ENCODE measurements at regions not wholly inside any gene's neighbourhood (a gene's known extent, or its start where the extent isn't known, plus 50 kb on each side); places are given as distances from the start of the nearest gene placed in this dataset.
"Not testable (repeated sequence)": the region's sequence is repeated elsewhere in the genome, so short reads cannot be mapped to it uniquely, and the experiment has no call there.

DNA sequence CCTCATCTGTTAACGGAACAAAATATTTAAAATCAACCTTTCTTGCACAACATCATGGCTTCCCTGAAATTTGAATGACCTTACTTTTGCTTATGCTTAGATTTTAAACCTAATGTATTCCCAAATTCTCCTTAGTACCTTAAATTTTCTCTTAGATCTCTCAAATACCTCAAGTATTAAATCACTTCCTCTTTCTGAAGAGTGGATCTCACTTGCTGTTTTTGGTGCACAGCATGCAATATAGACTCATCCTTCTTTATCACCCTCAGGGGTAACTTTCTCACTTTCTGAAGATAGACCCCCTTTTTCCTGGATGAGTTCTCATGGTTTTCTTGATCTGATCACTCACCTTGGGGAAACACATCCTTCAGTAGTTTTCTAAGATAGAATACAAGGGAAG is 871.7 kb downstream of the DACH1 start:
- DNase-seq (ENCODE audit: low read depth): no peak

DNA sequence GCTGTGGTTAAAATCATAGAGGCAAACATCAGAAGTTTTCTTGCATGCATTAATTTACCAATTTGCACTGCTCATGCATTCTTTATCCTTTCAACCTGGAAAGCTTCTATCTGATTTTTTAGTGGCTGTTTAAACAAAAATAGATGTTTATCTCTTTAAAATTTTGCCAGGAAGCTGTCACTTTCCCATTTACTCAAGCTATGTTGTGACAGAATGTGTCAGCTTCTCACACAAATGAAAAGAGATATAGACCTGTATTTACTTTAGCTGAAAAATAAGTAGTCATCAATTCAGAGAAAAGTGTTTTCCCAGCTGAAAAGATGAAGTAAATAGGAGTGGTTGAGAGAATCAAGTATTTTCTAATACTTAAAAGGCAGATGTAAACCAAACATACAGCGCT is 872.8 kb downstream of the DACH1 start:
- DNase-seq (ENCODE audit: low read depth): no peak

DNA sequence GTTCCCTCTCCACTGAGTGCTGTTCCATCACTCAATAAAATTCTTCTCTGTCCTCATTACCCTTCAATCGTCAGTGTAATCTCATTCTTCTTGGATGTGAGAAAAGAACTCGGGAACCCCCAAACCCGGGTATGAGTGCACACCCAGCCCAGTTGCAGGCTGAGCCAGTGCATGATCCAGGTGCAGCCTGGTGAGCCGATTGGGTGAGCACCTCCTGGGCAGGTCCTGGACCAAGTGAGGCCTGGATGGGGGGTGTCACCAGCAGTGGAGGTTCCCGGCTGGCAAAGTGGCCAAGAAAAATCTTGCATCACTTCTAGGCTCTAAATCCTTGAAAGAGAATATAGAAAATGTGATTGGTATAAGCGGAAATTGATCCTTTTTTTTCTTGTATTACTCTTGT is 878.8 kb upstream of the KLHL1 start:
- no peak for DNase-seq (ENCODE audit: low read depth)

DNA sequence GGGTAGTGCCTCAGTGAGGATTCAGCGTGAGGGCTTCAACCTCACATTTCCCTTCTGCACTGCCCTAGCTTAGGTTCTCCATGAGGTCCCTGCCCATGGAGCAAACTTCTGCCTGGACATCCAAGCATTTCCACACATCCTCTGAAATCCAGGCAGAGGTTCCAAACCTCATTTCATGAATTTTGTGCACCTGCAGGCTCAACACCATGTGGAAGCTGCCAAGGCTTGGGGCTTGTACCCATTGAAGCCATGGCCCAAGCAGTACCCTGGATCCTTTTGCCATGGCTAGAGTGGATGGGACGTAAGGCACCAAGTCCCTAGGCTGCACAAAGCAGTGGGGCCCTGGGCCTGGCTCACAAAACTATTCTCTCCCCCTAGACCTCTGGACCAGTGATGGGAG is 877.1 kb upstream of the KLHL1 start:
- no peak for DNase-seq (ENCODE audit: low read depth)

DNA sequence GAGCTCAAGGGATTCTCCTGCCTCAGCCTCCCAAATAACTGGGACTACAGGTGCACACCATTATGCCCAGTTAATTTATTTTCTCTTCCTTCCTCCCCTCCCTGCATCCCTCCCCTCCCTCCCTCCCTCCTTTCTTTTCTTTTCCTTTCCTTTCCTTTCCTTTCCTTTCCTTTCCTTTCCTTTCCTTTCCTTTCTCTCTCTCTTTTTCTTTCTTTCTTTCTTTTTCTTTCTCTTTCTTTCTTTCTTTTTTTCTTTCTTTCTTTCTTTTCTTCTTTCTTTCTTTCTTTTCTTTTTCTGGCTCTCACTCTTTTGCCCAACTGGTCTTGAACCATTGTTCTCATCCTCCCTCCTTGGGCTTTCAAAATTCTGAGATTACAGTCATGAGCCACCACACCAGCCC is 873.0 kb upstream of the KLHL1 start:
- DNase-seq (ENCODE audit: low read depth): not testable (repeated sequence)

DNA sequence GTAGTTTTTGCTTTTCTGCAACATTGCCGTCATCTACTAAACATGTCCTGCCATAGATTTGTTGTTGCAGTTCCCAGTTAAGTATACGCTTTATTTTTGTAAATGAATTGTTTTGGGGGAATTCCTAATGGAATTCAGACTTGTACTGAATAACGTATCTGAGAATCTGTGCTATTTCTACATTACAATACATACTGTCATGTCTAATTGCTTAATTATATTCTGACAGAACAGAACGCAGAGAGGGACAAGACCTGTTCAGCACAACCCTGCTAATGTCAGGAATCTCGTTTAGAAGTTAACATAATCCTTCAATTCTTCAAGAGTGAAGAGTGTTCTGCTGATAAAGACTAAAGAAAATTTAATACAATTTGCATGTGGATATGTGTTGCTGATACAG is 861.1 kb upstream of the KLHL1 start:
- DNase-seq (ENCODE audit: low read depth): no peak

DNA sequence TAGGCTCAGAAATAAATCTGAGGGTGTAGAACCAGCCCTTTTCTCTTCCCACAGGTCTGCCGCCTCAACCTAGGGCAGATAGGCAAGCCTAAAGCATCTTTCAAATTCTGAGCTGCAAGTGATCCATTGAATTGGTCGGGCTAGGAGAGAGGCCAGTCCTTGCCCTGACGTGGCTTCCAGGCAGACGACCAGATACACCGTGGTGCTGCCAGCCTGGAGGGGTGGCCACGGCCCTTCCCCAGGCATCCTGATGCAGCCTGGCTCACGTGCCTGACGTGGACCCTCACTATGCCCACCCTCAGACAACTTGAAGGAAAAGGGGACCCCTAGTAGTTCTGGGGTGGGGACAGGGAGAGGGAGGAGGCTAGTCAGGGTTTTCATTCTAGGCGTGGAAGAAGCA is 859.3 kb upstream of the KLHL1 start:
- DNase-seq (ENCODE audit: low read depth): no peak

DNA sequence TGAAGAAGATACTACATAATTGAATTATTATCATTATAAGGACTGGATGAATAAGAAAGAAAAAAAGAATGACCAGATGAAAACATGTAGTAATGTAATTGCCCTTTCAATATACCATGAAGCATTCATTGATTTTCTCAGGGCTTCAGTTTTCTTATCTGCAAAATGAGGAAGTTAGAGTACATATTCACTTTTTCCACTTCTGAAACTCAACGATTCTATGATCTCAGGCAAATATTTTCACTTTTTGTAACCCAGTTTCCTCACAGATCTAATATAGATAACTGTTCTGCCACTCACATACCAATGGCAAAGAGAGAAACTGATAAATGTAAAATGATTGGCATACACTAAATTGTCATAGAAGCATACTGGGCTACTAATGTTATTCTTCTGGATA is 856.6 kb upstream of the KLHL1 start:
- DNase-seq (ENCODE audit: low read depth): no peak

DNA sequence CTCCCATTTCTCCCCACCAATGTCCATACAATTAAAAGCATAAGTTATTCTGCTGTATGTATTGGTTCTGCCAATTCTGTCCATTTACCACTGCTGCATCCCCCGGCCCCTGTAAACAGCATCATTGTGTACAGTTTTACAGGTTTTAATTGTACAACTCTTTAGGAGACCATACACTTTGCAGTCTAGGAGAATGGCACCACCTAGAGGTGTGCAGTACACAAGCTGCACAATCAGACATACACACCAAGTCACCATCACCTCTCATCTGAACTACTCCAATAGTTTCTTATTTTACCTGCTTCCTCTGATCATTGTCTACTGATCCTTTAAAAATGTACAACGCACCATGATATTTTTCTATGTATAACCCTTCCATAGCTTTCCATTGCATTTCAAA is 855.9 kb upstream of the KLHL1 start:
- no peak for DNase-seq (ENCODE audit: low read depth)

DNA sequence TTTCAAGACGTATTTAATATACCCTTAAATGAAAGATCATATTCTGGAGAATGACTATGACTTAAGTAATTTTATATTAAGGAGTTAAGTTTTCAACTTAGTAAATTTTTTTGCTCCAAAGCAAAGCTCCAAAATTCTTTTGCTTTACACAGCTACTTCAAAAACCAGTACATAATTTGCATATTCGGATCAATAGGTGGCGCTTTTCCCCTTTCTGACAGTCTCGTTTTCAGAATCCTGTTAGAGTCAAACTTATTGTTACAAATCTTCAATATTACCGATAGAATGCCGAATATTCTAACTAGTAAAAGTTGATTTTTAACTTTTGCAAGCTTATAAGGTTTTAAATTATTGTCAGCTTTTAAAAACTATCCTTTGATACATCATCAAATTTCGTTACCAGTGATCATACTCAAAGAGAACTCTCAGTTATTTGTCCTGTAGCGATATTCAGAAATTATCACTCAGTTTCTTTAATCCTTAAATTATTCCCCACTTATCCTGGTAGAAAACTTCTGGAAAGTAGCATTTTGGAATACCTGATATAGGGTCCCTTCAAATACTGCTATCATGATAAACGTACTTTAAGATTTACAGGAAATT is 852.7 kb upstream of the KLHL1 start:
- no peak for DNase-seq (ENCODE audit: low read depth)

DNA sequence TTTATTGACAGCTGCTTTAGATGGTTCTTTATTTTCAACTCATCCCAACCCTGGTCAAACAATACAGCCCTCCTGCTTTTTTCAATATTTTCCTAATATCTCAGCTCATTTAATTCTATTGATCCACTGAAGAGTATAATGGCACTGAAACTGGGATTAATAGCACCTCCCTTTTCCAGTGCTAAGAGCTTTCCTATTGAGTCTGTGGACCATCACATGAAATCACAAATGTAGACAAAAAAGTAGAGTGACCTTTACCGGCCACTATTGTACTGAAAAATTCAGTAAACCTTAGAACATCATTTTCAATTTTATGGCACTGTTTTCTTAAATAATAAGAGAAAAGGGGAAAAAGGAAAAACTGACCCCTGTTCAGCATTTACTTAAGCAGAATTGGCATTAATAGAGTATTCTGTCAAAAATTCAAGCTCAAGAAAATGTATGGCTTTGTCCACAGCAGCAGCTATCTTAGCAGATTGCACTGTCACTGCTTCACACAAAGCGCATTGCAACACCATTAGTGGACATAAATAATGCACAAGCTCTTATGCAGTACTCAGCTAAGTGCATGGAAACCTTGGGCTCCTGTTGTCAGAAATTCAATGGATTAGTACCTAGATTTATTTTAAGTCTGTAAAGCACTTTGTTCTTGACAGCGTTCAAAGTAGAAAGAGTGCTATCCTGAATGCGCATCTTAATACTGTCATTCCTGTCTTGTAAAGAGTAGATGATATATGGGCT is 851.0 kb upstream of the KLHL1 start:
- no peak for DNase-seq (ENCODE audit: low read depth)

DNA sequence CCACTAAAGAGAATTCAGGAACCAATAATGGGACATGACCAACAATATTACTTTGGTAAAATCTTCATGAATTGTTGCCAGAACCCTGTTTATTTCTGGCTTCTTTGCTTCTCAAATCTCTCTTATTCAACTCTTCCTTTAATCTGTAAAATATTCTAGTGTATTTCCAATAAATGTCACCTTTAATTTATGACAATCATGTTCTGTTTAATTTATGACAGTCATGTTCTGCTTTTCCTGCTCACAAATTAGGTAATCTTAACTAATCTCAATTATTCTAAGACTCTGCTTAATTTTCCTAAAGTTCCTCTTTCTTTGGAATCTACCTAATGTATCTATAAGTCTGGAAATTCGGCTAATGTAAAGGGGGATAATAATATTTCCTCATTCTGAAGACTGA is 847.6 kb upstream of the KLHL1 start:
- no peak for DNase-seq (ENCODE audit: low read depth)

DNA sequence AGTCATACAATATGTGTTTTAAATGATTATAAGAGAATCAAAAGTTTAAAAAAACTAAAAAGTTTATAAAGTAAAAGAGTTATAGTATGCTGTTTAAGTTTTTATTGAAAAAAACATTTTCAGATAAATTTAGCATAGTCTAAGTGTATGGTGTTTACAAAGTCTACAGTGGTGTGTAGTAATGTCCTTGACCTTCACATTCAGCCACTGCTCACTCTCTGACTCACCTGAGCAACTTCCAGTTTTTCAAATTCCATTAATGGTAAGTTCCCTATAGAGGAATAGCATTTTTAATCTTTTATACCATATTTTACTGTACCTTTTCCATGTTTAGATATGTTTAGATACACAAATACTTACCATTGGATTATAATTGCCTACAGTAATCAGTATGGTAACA is 842.4 kb upstream of the KLHL1 start:
- DNase-seq (ENCODE audit: low read depth): no peak

DNA sequence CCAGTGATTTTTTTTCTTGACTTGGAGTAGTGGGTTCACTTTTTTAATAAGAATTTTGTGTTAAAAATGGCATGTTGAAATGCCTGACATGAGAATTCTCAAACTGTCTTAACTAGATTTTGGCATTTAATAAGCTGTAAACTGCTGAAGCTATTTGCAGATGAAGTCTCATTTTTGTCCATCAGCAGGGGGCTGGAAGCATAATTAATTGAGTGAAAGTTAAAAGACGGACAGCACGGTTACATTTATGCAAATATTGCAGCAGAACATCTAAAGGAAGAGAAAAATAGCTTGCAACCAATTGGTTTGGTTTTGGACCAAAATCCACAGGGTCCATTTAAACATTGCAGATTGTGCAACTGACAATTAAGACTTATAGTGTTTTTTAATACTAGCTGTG is 837.3 kb upstream of the KLHL1 start:
- no peak for DNase-seq (ENCODE audit: low read depth)

DNA sequence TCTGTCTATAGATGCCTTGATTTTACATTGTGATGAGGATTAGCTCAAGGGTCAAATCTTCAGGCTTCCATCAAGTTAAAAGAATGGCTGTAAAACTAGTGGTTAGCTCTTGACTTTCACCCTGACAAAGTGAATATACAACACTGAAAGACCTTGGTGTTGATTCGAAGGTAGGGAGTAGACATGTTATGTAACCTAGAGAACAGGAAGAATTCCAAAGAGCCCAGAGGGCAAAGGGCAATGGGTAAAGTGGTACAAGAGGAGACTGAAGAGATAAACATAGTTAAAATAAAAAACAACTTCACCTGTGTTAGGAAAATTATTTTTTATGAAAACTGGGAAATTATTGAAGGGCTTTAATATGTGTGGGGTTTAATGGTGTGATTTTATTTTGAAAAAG is 833.2 kb upstream of the KLHL1 start:
- no peak for DNase-seq (ENCODE audit: low read depth)

DNA sequence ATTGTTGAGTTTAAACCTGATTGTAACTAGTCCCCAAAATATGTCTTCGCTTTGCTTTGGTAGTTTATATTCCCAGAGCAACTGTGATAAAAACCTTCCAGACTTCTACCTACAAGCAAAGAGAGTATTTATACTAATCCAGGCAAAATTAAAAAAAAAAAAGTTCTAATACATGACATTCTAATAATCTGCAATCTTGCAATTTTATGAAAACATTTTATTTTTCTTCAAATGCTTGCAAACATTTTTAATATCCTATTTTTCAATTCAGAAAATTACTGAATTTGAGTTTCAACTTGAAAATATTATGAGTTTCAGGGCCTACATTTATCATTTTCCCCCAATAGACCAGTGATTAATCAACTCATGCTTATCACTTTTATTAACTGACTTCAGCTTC is 830.2 kb upstream of the KLHL1 start:
- no peak for DNase-seq (ENCODE audit: low read depth)

DNA sequence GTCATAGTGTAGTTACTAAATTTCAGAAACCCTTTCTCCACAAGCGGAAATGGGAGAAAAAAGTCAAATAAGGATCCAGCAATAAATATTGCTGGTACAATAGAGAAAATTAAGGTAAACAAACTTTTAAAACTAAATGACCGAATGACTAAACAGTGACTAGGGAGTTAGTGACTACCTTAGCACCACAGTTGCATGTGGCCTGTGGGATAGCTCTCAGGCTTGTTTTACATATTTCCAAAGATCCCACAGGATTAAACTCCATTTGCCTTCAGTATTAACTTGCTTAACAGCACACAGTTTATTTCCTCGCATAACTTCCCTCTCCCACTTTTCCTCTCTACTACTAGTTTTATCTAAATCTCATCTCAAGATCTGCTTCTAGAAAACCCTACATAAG is 824.3 kb upstream of the KLHL1 start:
- DNase-seq (ENCODE audit: low read depth): no peak

DNA sequence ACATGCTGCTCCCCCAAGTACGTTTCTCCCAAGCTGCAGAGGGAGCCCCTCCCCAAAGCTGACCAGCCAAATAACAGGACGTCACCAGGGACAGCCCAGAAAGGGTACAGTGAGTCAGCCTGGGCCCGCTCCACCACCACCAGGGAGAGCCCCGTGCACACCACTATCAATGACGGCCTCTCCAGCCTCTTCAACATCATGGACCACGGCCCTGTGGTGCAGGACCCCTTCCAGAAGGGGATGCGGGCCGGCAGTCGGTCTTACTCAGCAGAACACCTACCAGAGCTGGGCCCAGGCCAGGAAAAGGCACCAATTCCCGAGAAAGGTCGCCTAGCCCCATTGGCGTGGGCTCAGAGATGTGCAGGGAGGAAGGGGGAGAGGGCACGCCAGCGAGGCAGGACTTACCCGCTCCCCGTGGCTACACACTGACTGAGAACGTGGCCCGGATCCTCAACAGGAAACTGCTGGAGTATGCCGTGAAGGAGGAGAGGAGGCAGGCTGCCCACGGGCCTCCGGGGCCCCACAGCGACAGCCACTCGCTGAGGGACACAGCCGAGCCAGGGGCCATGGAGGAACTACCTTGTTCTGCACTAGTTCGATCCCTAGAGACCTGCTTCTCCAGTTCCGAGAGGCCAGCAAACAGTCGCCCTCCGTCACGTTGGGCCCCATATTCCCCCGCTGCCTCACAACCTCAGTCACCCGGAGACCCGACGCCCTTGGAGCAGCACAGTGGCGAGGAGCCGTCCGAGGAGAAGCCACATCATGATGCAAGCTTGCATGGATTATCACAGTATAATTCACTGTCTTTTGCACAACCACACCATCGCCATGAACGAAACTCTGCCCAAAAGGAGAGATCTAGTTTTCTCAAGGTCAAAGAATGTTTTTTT is 815.9 kb upstream of the KLHL1 start:
- no peak for DNase-seq (ENCODE audit: low read depth)

DNA sequence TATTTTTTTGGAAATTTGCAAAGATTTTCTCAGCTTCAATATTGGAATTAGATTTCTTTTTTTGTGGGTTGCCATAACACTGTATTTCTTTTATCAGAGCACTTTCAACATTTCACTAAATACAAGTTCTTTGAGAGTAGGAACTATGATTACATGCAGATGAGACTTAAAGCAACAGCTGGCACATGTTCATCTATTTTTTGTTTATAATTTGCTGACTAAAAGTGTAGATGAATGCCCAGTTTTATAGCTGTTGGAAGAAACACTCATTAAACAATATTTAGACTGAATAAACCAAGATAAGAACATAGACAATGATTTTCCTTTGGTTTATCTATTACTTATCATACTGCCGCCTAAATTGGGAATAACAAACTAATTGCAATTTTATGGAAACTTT is 803.0 kb upstream of the KLHL1 start:
- no peak for DNase-seq (ENCODE audit: low read depth)

DNA sequence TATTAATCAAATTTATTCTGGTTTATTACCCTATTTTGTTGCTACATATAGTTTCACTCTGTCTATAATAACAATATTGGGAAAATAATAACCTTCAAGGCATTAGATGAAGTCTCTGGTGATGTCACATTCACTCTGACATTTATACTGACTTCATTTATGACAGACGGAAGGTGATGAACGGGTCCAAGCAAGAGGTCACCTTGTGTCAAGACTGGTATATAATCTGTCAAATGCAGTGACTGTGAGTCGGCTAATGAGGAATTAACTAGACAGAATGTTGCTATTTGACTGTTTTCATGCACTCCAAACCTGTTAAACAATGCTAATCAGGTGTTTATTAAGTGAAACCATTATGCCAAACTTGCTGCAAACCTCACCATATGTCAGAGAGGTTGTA is 800.5 kb upstream of the KLHL1 start:
- no peak for DNase-seq (ENCODE audit: low read depth)

DNA sequence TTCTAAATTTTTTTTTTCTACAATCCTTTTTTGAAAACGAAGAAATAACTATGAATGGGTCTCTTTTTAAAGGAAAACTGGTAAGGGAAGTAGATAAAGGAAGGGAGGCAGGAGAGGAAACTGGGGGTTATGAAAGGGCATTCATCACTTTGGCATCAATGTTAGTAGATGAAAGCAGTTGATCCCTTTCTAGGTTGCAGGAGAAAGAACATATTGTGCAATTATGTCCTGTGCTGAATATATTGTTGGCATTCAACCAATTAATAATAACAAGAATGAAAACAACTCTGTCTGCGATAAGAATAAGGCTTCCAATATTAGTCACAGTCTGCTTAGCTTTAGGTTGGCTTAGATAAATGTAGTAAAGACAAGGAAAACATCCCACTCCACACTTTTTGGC is 796.8 kb upstream of the KLHL1 start:
- DNase-seq (ENCODE audit: low read depth): no peak

DNA sequence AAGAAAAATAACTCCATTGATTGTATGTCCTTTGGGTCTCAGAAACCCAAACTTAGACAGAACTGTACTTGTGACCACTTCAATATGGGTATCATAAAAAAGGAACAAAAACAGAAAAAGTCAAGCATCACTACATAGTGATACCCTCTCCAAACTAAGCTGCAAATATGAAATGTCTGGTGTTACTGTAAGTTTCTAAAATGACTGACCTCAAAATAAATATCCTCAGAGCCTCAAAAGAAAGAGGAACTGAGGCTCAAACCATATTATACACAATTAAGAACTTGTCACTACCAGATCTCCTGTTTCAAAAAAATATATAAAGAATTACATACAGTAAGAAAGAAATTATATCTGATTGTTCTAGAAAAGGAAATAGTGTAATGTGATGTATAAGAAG is 787.9 kb upstream of the KLHL1 start:
- no peak for DNase-seq (ENCODE audit: low read depth)

DNA sequence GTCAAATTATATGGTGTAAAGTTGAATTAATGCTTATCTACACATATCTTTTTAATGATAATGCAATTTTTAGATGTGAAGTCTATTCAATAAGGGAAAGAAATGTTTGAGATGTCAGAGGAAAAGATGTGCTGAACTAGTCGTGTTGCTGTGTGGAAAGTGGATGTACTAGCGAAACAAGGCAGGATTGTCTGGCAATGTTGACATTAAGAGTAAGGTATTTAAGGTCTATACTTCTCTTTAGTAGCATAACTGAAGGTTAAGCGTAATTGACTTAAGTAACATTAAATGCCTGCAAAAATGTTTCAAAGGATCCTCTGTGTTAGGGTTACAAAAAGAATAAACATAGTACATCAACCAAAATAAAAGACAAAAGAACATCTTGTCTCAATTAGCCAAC is 787.3 kb upstream of the KLHL1 start:
- no peak for DNase-seq (ENCODE audit: low read depth)
